H9 (cell line): ENCODE measurements at regions not wholly inside any gene's neighbourhood (a gene's known extent, or its start where the extent isn't known, plus 50 kb on each side); places are given as distances from the start of the nearest gene placed in this dataset.

Experiments
- DNase-seq: peaks from one replicate; pipeline ENCODE4 v3.0.0-alpha.2; 2017
- H2AFZ ChIP-seq: one replicate; pipeline ENCODE4 v1.6.1; 2013; ENCODE audit warnings: mild to moderate bottlenecking, low read length, control low read depth, moderate library complexity
- H2AK5ac ChIP-seq: 2 replicates; pipeline ENCODE4 v1.6.1; 2013; ENCODE audit warnings: low read length, control low read depth, mixed read lengths; ENCODE audit not compliant: insufficient read length
- H2BK120ac ChIP-seq: one replicate; pipeline ENCODE4 v1.6.1; 2013; ENCODE audit warnings: low read depth, mild to moderate bottlenecking, low read length, control low read depth, inconsistent platforms; ENCODE audit not compliant: poor library complexity, severe bottlenecking
- H2BK12ac ChIP-seq: 2 replicates; pipeline ENCODE4 v1.6.1; 2013; ENCODE audit warnings: low read length, control low read depth, mixed read lengths, low read depth; ENCODE audit not compliant: insufficient read length
- H2BK15ac ChIP-seq: 2 replicates; pipeline ENCODE4 v1.6.1; 2013; ENCODE audit warnings: low read depth, low read length, control low read depth
- H2BK20ac ChIP-seq: one replicate; pipeline ENCODE4 v1.6.1; 2013; ENCODE audit warnings: low read depth, mild to moderate bottlenecking, low read length, control low read depth, inconsistent platforms; ENCODE audit not compliant: poor library complexity, severe bottlenecking
- H2BK5ac ChIP-seq: 2 replicates; pipeline ENCODE4 v1.6.1; 2013; ENCODE audit warnings: low read length, control low read depth, mixed read lengths; ENCODE audit not compliant: insufficient read length
- H3K14ac ChIP-seq: 2 replicates; pipeline ENCODE4 v1.6.1; 2013; ENCODE audit warnings: low read length, control low read depth; ENCODE audit not compliant: insufficient read depth
- H3K18ac ChIP-seq: 2 replicates; pipeline ENCODE4 v1.6.1; 2013; ENCODE audit warnings: low read depth, mild to moderate bottlenecking, mixed read lengths, low read length, control low read depth; ENCODE audit not compliant: insufficient read length
- H3K23ac ChIP-seq: 2 replicates; pipeline ENCODE4 v1.6.1; 2013; ENCODE audit warnings: low read length, control low read depth, mixed read lengths, low read depth; ENCODE audit not compliant: insufficient read length
- H3K23me2 ChIP-seq: 2 replicates; pipeline ENCODE4 v1.6.1; 2013; ENCODE audit warnings: low read depth, mild to moderate bottlenecking, mixed read lengths, low read length, control low read depth; ENCODE audit not compliant: insufficient read length, poor library complexity, severe bottlenecking
- H3K27ac ChIP-seq: 2 replicates; pipeline ENCODE4 v1.5.1; 2013; ENCODE audit warnings: low read length, control low read depth, mixed read lengths, low read depth; ENCODE audit not compliant: insufficient read length
- H3K27me3 ChIP-seq: 2 replicates; pipeline ENCODE4 v1.6.1; 2013; ENCODE audit warnings: low read length, control low read depth, inconsistent platforms; ENCODE audit not compliant: insufficient read depth
- H3K4ac ChIP-seq: 2 replicates; pipeline ENCODE4 v1.6.1; 2013; ENCODE audit warnings: low read depth, mild to moderate bottlenecking, control low read depth, inconsistent platforms, low read length, moderate library complexity
- H3K4me1 ChIP-seq: 2 replicates; pipeline ENCODE4 v1.6.1; 2013; ENCODE audit warnings: low read length, control low read depth, inconsistent platforms; ENCODE audit not compliant: insufficient read depth
- H3K4me2 ChIP-seq: 2 replicates; pipeline ENCODE4 v1.6.1; 2013; ENCODE audit warnings: low read length, control low read depth, mixed read lengths; ENCODE audit not compliant: insufficient read length, insufficient read depth
- H3K56ac ChIP-seq: 2 replicates; pipeline ENCODE4 v1.6.1; 2013; ENCODE audit warnings: low read depth, mild to moderate bottlenecking, mixed read lengths, low read length, control low read depth; ENCODE audit not compliant: insufficient read length
- H3K79me1 ChIP-seq: 2 replicates; pipeline ENCODE4 v1.6.1; 2013; ENCODE audit warnings: low read depth, mild to moderate bottlenecking, moderate library complexity, low read length, control low read depth, inconsistent platforms; ENCODE audit not compliant: insufficient read depth, poor library complexity, severe bottlenecking
- H3K79me2 ChIP-seq: 2 replicates; pipeline ENCODE4 v1.6.1; 2013; ENCODE audit warnings: low read length, control low read depth, inconsistent platforms; ENCODE audit not compliant: insufficient read depth
- H3K9ac ChIP-seq: 2 replicates; pipeline ENCODE4 v1.6.1; 2013; ENCODE audit warnings: low read length, control low read depth, mixed read lengths; ENCODE audit not compliant: insufficient read length; ENCODE audit errors: extremely low read depth
- H3K9me3 ChIP-seq: one replicate; pipeline ENCODE4 v1.6.1; 2013; ENCODE audit warnings: low read depth, low read length, inconsistent platforms; ENCODE audit not compliant: control insufficient read depth
- H3T11ph ChIP-seq: one replicate; pipeline ENCODE4 v1.6.1; 2013; ENCODE audit warnings: mild to moderate bottlenecking, low read length, control low read depth, inconsistent platforms
- H4K20me1 ChIP-seq: one replicate; pipeline ENCODE4 v1.6.1; 2013; ENCODE audit not compliant: control insufficient read depth, insufficient read length, insufficient read depth
- H4K5ac ChIP-seq: 2 replicates; pipeline ENCODE4 v1.6.1; 2013; ENCODE audit warnings: low read depth, mild to moderate bottlenecking, mixed read lengths, low read length, control low read depth; ENCODE audit not compliant: insufficient read length
- H4K8ac ChIP-seq: replicated peaks from 2 replicates; pipeline ENCODE4 v1.6.1; 2013; ENCODE audit warnings: low read length, control low read depth, mixed read lengths, low read depth; ENCODE audit not compliant: insufficient read length
- H4K91ac ChIP-seq: 2 replicates; pipeline ENCODE4 v1.6.1; 2013; ENCODE audit warnings: low read depth, mild to moderate bottlenecking, moderate library complexity, mixed read lengths, low read length, control low read depth; ENCODE audit not compliant: insufficient read length
- H3K27ac Mint-ChIP-seq, 3 experiments: 2 replicates in 2 of 3; 3 replicates in 1 of 3; pipeline ENCODE4 v1.8.0; 2020 to 2021; ENCODE audit warnings: mixed read lengths in 3 of 3, mild to moderate bottlenecking in 1 of 3, moderate library complexity in 1 of 3
- H3K27me3 Mint-ChIP-seq: 2 replicates; pipeline ENCODE4 v1.8.0; 2021; ENCODE audit warnings: low read depth, mild to moderate bottlenecking, moderate library complexity, mixed read lengths
- H3K36me3 Mint-ChIP-seq, 3 experiments: 2 replicates in 2 of 3; 3 replicates in 1 of 3; pipeline ENCODE4 v1.8.0; 2020 to 2021; ENCODE audit warnings: low read depth in 3 of 3, mixed read lengths in 3 of 3; ENCODE audit not compliant: insufficient read depth in 1 of 3
- H3K4me1 Mint-ChIP-seq, 2 experiments: 2 replicates each; pipeline ENCODE4 v1.8.0; 2020; ENCODE audit warnings: mixed read lengths in 2 of 2
- H3K4me3 Mint-ChIP-seq, 2 experiments: 2 replicates in 1 of 2; 3 replicates in 1 of 2; pipeline ENCODE4 v1.8.0; 2020 to 2021; ENCODE audit warnings: mild to moderate bottlenecking in 2 of 2, mixed read lengths in 2 of 2, moderate library complexity in 1 of 2
- H3K9me3 Mint-ChIP-seq, 2 experiments: 2 replicates in 1 of 2; 3 replicates in 1 of 2; pipeline ENCODE4 v1.8.0; 2020; ENCODE audit warnings: mild to moderate bottlenecking in 2 of 2, mixed read lengths in 2 of 2, moderate library complexity in 1 of 2
- WGBS: extraction: QIAGEN DNeasy Blood & Tissue Kit; methylation state at CpG from one replicate; pipeline ENCODE4 v1.1.7; 2013; ENCODE audit warnings: missing lambda C conversion rate, low lambda C conversion rate, mixed read lengths; ENCODE audit not compliant: insufficient read length; ENCODE audit errors: extremely low coverage; 5-methylcytosine and 5-hydroxymethylcytosine counted together
- TF ChIP-seq, protein P1 (sequence below): fragments of 200-600 bp; sonication (generic); conservative IDR thresholded peaks from 3 replicates; pipeline ENCODE4 v1.8.0; 2021; ENCODE audit warnings: antibody characterized with exemption, mild to moderate bottlenecking

DNA sequence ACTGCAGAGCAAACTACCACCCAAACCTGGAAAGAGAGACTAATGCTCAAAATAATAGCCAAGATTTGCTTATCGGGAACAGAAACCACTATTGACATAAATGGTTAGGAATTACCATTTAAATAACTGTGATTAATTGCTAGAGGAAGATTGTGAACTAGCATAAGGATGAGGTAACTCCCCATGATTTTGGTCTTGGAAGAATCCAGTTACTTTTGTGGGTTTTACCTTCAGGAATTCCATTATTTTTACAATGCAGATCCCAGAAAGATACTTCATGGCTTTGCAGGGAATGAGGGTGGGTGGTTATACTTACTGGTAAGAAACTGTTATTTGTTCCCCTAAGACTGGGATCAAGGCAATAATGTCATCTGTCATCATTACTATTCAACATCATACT is 652.9 kb upstream of the FLRT2 start:
- no CpG with 5 or more reads among the region's 1 CpG for WGBS
- no peak overlapping the region for H3K27ac Mint-ChIP-seq
- Histone ChIP-seq H3K79me2 (no peaks in the 10 kb centered on the region), H3K79me1 (no peaks in the 10 kb centered on the region), H3K4me1 (no peaks in the 10 kb centered on the region), H3K56ac (no peak overlapping the region), H3K23ac (no peak overlapping the region), H4K91ac (no peak overlapping the region), H3K18ac (no peak overlapping the region), H3K23me2 (no peaks in the 10 kb centered on the region), H2AK5ac (no peak overlapping the region), H4K20me1 (no peaks in the 10 kb centered on the region), H2BK120ac (no peak overlapping the region), H4K8ac (no peak overlapping the region), H2BK5ac (no peak overlapping the region), H3K27ac (no peak overlapping the region), H2BK12ac (no peak overlapping the region), H3K9me3 (no peaks in the 10 kb centered on the region), H2BK20ac (no peak overlapping the region), H3K27me3 (no peaks in the 10 kb centered on the region), H2BK15ac (no peak overlapping the region), H4K5ac (no peak overlapping the region), H3T11ph (no peak overlapping the region), H3K9ac (no peak overlapping the region), H2AFZ (no peak overlapping the region), H3K4me2 (no peak overlapping the region), H3K14ac (no peak overlapping the region), H3K4ac (no peak overlapping the region)
- TF ChIP-seq, protein P1, sequence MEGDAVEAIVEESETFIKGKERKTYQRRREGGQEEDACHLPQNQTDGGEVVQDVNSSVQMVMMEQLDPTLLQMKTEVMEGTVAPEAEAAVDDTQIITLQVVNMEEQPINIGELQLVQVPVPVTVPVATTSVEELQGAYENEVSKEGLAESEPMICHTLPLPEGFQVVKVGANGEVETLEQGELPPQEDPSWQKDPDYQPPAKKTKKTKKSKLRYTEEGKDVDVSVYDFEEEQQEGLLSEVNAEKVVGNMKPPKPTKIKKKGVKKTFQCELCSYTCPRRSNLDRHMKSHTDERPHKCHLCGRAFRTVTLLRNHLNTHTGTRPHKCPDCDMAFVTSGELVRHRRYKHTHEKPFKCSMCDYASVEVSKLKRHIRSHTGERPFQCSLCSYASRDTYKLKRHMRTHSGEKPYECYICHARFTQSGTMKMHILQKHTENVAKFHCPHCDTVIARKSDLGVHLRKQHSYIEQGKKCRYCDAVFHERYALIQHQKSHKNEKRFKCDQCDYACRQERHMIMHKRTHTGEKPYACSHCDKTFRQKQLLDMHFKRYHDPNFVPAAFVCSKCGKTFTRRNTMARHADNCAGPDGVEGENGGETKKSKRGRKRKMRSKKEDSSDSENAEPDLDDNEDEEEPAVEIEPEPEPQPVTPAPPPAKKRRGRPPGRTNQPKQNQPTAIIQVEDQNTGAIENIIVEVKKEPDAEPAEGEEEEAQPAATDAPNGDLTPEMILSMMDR: no peak
- no peaks in the 10 kb centered on the region for H3K27me3 Mint-ChIP-seq
- H3K4me1 Mint-ChIP-seq: peaks cover 6% of the 10 kb centered on the region in 2 experiments; a peak in 3 of 4 replicates
- H3K36me3 Mint-ChIP-seq: no peaks in the 10 kb centered on the region
- no peak overlapping the region for H3K4me3 Mint-ChIP-seq
- DNase-seq: no peak
- H3K9me3 Mint-ChIP-seq: no peaks in the 10 kb centered on the region
